ENCODE measurements at regions not wholly inside any gene's neighbourhood (a gene's known extent, or its start where the extent isn't known, plus 50 kb on each side); places are given as distances from the start of the nearest gene placed in this dataset.

DNA sequence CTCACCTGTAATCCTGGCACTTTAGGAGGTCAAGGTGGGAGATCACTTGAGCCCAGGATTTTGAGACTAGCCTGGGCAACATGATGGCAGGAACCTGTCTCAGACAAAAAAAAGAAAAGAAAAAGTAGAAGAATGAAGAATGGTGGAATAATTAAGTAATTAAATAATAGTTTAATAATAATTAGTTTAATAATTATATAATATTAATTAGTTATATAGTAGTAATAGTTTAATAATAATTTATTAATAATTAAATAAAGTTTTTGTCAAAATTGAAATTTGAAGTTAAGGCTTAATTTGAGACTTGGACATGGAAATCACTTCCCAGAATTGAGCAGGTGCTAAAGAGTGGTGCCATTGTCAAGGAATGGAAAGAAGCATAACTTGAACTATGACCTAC lies 52.2 kb upstream of the ABCA12 start:
- TF ChIP-seq SP1 (IDR thresholded peaks at IDR 0.05) (no peak), BHLHE40 (IDR thresholded peaks at IDR 0.05; ENCODE audit: borderline replicate concordance) (no peak), SUZ12 (IDR thresholded peaks at IDR 0.05) (no peak), FOXA1 (IDR thresholded peaks at IDR 0.05) (no peak), TARDBP (IDR thresholded peaks at IDR 0.05) (no peak), NFRKB (IDR thresholded peaks at IDR 0.05) (no peak), FOXM1 (IDR thresholded peaks at IDR 0.05; ENCODE audit: borderline replicate concordance) (no peak), FOXK2 (IDR thresholded peaks at IDR 0.05) (no peak), LEF1 (IDR thresholded peaks at IDR 0.05; ENCODE audit: borderline replicate concordance) (no peak)

All from HEK293T (cell line).